Liver (tissue), 8 donors: ENCODE measurements at regions not wholly inside any gene's neighbourhood (a gene's known extent, or its start where the extent isn't known, plus 50 kb on each side); places are given as distances from the start of the nearest gene placed in this dataset.

Experiments
- DNase-seq: peaks from one replicate; pipeline ENCODE4 v3.0.0-alpha.2; 2017; ENCODE audit warnings: low spot score
- H3K27ac ChIP-seq, 2 donors: one replicate each; pipeline ENCODE4 v1.7.0; 2013; ENCODE audit warnings: inconsistent platforms in 2 of 2, low read length in 2 of 2, control low read depth in 1 of 2, low read depth in 1 of 2, mild to moderate bottlenecking in 1 of 2
- H3K27me3 ChIP-seq, 4 donors: one replicate each; pipeline versions ENCODE4 v1.6.1 to v1.7.0; 2013; ENCODE audit warnings: low read length in 3 of 4, inconsistent platforms in 1 of 4, mild to moderate bottlenecking in 1 of 4, moderate library complexity in 1 of 4; ENCODE audit not compliant: control insufficient read depth in 4 of 4, insufficient read depth in 4 of 4
- H3K36me3 ChIP-seq, 4 donors: one replicate each; pipeline versions ENCODE4 v1.6.1 to v1.7.0; 2013; ENCODE audit warnings: low read length in 3 of 4, mild to moderate bottlenecking in 3 of 4, low read depth in 1 of 4, moderate library complexity in 1 of 4; ENCODE audit not compliant: control insufficient read depth in 4 of 4, insufficient read depth in 3 of 4
- H3K4me1 ChIP-seq, 4 donors: one replicate each; pipeline versions ENCODE4 v1.6.1 to v1.7.0; 2013; ENCODE audit warnings: low read length in 3 of 4, mild to moderate bottlenecking in 3 of 4, moderate library complexity in 1 of 4; ENCODE audit not compliant: control insufficient read depth in 4 of 4, insufficient read depth in 4 of 4
- H3K4me3 ChIP-seq, 3 donors: one replicate each; pipeline versions ENCODE4 v1.6.1 to v1.7.0; 2013; ENCODE audit warnings: low read length in 3 of 3, control low read depth in 1 of 3, low read depth in 1 of 3, mild to moderate bottlenecking in 1 of 3
- H3K9ac ChIP-seq, 2 donors: one replicate each; pipeline ENCODE4 v1.7.0; 2013; ENCODE audit warnings: low read length in 2 of 2, mild to moderate bottlenecking in 2 of 2, moderate library complexity in 2 of 2, control low read depth in 1 of 2, low read depth in 1 of 2
- H3K9me3 ChIP-seq, 4 donors: one replicate each; pipeline versions ENCODE4 v1.6.1 to v1.7.0; 2013; ENCODE audit warnings: low read length in 3 of 4; ENCODE audit not compliant: control insufficient read depth in 4 of 4
- ATF3 ChIP-seq: IDR thresholded peaks from 2 replicates; pipeline ENCODE4 v1.6.1; 2016; ENCODE audit warnings: antibody characterized with exemption
- CTCF ChIP-seq: fragments of 150-350 bp; IDR thresholded peaks from 2 replicates; pipeline ENCODE4 v1.5.1; 2017; ENCODE audit warnings: improper control_type of control experiment, low read depth, low read length; ENCODE audit not compliant: missing input control
- EGR1 ChIP-seq, 2 donors: IDR thresholded peaks; 2 replicates each; pipeline ENCODE4 v1.6.1; 2016 to 2018; ENCODE audit warnings: antibody characterized with exemption in 2 of 2, low read depth in 2 of 2
- FOXA1 ChIP-seq: IDR thresholded peaks from 2 replicates; pipeline ENCODE4 v1.6.1; 2016; ENCODE audit warnings: antibody characterized with exemption
- FOXA2 ChIP-seq: IDR thresholded peaks from 2 replicates; pipeline ENCODE4 v1.6.1; 2016; ENCODE audit warnings: antibody characterized with exemption
- GABPA ChIP-seq, 2 donors: IDR thresholded peaks in 1 of 2; conservative IDR thresholded peaks in 1 of 2; 2 replicates each; pipeline ENCODE4 v1.6.1; 2016; ENCODE audit warnings: antibody characterized with exemption in 2 of 2, mild to moderate bottlenecking in 1 of 2, moderate library complexity in 1 of 2
- HNF4A ChIP-seq, 2 donors: conservative IDR thresholded peaks; 2 replicates each; pipeline ENCODE4 v1.6.1; 2016; ENCODE audit warnings: antibody characterized with exemption in 2 of 2, mild to moderate bottlenecking in 2 of 2
- HNF4G ChIP-seq: IDR thresholded peaks from 2 replicates; pipeline ENCODE4 v1.6.1; 2016; ENCODE audit warnings: antibody characterized with exemption
- JUND ChIP-seq, 2 donors: IDR thresholded peaks; 2 replicates each; pipeline ENCODE4 v1.6.1; 2016; ENCODE audit warnings: antibody characterized with exemption in 2 of 2
- MAX ChIP-seq: IDR thresholded peaks from 2 replicates; pipeline ENCODE4 v1.6.1; 2016; ENCODE audit warnings: antibody characterized with exemption
- NR2F2 ChIP-seq: IDR thresholded peaks from 2 replicates; pipeline ENCODE4 v1.6.1; 2016; ENCODE audit warnings: antibody characterized with exemption
- RAD21 ChIP-seq, 2 donors: IDR thresholded peaks; 2 replicates each; pipeline ENCODE4 v1.6.1; 2016; ENCODE audit warnings: antibody characterized with exemption in 2 of 2, mild to moderate bottlenecking in 2 of 2
- RXRA ChIP-seq, 2 donors: IDR thresholded peaks; 2 replicates each; pipeline ENCODE4 v1.6.1; 2017 to 2018; ENCODE audit warnings: antibody characterized with exemption in 2 of 2, mild to moderate bottlenecking in 1 of 2
- SP1 ChIP-seq: IDR thresholded peaks from 2 replicates; pipeline ENCODE4 v1.6.1; 2018; ENCODE audit warnings: antibody characterized with exemption, mild to moderate bottlenecking
- TAF1 ChIP-seq: conservative IDR thresholded peaks from 2 replicates; pipeline ENCODE4 v1.6.1; 2016; ENCODE audit warnings: antibody characterized with exemption, mild to moderate bottlenecking
- YY1 ChIP-seq: IDR thresholded peaks from 2 replicates; pipeline ENCODE4 v1.6.1; 2016; ENCODE audit warnings: antibody characterized with exemption, mild to moderate bottlenecking
- ZBTB33 ChIP-seq: IDR thresholded peaks from 2 replicates; pipeline ENCODE4 v1.6.1; 2016; ENCODE audit warnings: antibody characterized with exemption
- WGBS: extraction: QIAGEN DNeasy Blood & Tissue Kit; methylation state at CpG from one replicate; pipeline ENCODE4 v1.1.7; 2013; 5-methylcytosine and 5-hydroxymethylcytosine counted together
- TF ChIP-seq, protein P1 (sequence below): IDR thresholded peaks from 2 replicates; pipeline ENCODE4 v1.6.1; 2016; ENCODE audit warnings: antibody characterized with exemption, mild to moderate bottlenecking
- donor health status: healthy.
- donor health status: healthy.
- donor health status: healthy.
- donor health status: healthy.
- donor health status: healthy.

DNA sequence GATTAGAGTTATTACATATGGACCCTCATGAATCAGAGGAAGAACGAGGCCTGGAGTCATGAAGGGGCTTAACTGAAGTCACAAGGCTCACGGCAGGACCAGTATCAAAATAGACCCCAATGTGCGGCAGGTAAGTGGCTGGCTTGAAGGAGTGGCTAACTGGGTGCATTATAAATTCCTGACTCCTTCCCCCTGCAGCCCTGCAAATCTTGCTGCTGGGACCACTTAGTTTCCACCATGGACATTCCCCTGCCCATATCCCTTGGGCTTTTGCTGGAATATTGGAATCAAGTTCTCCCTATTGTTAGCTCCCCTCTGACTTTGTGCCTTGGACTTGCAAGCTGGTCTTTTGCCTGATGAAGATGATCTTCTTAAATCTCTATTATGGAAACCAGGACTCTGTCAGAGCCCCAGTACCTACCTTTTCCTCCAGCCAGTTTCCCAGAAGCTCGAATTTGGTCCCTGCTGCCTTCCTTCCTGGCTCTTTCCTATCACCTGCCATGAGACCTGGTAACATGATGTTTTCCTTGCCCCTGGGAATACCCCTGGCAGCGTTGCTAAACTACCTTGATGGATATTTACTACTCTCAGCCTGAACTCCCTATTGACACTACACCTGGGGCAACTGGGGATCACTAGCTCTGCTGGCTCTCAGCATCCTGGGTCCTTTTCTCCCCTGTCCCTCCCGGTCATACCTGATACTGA, 156.0 kb upstream of the JUN start:
- TF ChIP-seq HNF4A (conservative IDR thresholded peaks at IDR 0.05): no peak
- TF ChIP-seq JUND (IDR thresholded peaks at IDR 0.05): no peak
- no peak for TF ChIP-seq ZBTB33
- TF ChIP-seq RAD21 (IDR thresholded peaks at IDR 0.05): no peak
- no peak for TF ChIP-seq CTCF
- TF ChIP-seq MAX: no peak
- TF ChIP-seq SP1: no peak
- no peak for TF ChIP-seq GABPA (IDR thresholded peaks at IDR 0.05 in 1 of 2, conservative IDR thresholded peaks at IDR 0.05 in 1 of 2)
- TF ChIP-seq HNF4G: no peak
- TF ChIP-seq RXRA (IDR thresholded peaks at IDR 0.05): no peak
- TF ChIP-seq FOXA2: no peak
- no peak for TF ChIP-seq TAF1
- TF ChIP-seq ATF3: no peak
- no peak for TF ChIP-seq YY1
- TF ChIP-seq NR2F2: no peak
- no peak for TF ChIP-seq FOXA1
- TF ChIP-seq EGR1 (IDR thresholded peaks at IDR 0.05; ENCODE audit: low read depth in 2 of 2): no peak
- TF ChIP-seq, protein P1, sequence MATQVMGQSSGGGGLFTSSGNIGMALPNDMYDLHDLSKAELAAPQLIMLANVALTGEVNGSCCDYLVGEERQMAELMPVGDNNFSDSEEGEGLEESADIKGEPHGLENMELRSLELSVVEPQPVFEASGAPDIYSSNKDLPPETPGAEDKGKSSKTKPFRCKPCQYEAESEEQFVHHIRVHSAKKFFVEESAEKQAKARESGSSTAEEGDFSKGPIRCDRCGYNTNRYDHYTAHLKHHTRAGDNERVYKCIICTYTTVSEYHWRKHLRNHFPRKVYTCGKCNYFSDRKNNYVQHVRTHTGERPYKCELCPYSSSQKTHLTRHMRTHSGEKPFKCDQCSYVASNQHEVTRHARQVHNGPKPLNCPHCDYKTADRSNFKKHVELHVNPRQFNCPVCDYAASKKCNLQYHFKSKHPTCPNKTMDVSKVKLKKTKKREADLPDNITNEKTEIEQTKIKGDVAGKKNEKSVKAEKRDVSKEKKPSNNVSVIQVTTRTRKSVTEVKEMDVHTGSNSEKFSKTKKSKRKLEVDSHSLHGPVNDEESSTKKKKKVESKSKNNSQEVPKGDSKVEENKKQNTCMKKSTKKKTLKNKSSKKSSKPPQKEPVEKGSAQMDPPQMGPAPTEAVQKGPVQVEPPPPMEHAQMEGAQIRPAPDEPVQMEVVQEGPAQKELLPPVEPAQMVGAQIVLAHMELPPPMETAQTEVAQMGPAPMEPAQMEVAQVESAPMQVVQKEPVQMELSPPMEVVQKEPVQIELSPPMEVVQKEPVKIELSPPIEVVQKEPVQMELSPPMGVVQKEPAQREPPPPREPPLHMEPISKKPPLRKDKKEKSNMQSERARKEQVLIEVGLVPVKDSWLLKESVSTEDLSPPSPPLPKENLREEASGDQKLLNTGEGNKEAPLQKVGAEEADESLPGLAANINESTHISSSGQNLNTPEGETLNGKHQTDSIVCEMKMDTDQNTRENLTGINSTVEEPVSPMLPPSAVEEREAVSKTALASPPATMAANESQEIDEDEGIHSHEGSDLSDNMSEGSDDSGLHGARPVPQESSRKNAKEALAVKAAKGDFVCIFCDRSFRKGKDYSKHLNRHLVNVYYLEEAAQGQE: no peak
- WGBS: 93% methylated on average over 6 of the region's 6 CpGs
- H3K4me3 ChIP-seq: no peak overlapping the region

More for the DNA sequence above, 156.0 kb upstream of the JUN start:
- Histone ChIP-seq H3K36me3 (no peaks in the 10 kb centered on the region), H3K27me3 (no peaks in the 10 kb centered on the region), H3K9ac (no peak overlapping the region), H3K9me3 (no peaks in the 10 kb centered on the region), H3K27ac (no peak overlapping the region), H3K4me1 (peaks cover 0 to 3% (median 0%) of the 10 kb centered on the region in 4 donors)
- no peak for DNase-seq
